ENCODE measurements at regions not wholly inside any gene's neighbourhood (a gene's known extent, or its start where the extent isn't known, plus 50 kb on each side); places are given as distances from the start of the nearest gene placed in this dataset.
"Not testable (repeated sequence)": the region's sequence is repeated elsewhere in the genome, so short reads cannot be mapped to it uniquely, and the experiment has no call there.

GRCh38 chr7:22066522-22066921, 120.8 kb upstream of the CDCA7L start:
- DNase-seq = no peak

DNA sequence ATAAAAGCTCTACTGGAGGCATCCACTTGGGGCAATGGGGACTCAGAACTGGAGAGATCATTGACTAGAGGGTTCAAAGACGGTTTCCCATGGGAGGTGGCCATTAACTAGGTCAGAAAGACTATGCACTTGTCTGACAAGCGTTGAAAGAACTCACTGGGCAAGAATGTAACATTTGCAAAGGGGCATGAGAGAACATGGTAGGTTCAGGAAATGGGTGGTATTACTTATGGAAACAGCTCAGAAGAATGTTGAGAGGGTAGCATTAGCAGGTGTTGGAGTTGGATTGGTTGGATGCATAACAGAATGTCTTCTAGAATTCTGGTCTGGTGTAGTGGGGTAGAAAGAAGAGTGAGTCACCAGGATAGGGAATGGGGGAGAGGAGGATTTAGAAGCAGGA, 119.1 kb upstream of the CDCA7L start:
- no peak for DNase-seq

GRCh38 chr7:22061775-22062174, 116.1 kb upstream of the CDCA7L start:
- DNase-seq = peak; percentile 49

- DNase-seq = no peak
These were observed 115.2 kb upstream of the CDCA7L start for GRCh38 chr7:22060863-22061262.

DNA sequence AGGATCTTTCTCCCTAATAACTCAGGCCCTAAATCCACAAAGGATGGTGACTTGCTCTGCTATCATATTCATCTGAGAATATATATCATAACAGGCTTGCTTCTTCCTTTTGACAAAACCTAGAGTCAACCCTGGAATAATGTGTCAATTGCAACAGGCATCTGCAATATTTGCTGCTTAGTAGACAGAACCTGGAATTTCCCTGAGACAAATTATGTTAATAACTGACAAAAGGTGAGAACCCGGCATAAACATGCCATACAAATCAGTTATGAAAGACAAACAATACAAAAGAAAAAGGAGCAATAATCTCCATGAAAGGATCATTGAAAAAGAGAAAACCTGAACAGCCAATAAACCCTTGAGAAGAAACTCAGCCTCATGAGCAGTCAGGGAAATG, 114.5 kb upstream of the CDCA7L start:
- DNase-seq = no peak

DNA sequence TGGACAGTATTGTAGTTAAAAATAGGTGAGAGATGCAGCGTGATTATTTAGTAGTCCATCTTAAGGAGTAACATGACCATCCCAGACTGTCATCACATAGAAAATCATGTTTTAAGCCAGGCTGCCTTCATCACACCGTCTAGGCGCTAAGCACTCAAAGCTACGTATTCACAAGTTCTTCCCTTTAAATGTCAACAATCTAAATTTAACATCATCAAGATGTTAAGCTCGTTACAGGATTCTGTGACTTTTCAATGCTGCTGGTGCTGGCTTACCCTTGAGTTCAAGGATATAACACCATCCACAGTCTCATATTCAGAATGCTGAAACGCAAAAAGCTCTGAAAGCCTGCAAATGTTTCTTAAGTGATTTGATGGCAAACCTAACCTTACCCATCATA, 109.5 kb upstream of the CDCA7L start:
- DNase-seq = no peak

DNA sequence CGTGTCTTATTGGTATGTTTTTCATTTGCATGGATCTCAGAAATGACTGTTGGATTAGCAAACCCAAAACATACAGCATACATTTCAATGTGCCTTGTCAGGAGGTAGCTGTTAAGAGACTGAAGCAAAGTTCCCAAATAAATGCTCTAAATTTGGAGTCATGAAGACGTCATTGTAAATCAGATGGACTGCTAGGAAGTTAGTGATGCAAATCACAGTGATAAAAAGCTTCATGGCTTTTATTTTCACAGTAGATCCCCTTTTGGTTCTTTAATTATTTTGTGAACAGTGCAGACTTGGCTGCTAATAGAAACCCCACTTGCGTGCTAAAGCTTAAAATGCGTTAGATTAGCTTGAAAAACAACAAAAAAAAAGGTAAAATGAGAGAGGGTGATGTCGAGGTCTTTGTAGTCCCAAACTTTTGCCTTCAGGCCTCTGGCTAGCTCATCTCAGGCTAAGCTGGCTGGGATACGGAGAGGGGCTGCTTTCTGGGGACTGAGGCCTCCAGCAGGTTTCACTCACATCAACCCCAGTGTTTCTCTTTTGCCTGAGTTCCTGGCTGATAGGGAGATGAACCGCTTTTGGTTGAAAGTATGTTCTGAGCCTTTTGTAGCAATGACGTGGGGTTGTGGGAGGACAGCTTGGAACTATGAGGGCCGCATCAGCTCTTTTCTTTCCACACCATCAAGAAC, 107.1 kb upstream of the CDCA7L start:
- DNase-seq = no peak

DNA sequence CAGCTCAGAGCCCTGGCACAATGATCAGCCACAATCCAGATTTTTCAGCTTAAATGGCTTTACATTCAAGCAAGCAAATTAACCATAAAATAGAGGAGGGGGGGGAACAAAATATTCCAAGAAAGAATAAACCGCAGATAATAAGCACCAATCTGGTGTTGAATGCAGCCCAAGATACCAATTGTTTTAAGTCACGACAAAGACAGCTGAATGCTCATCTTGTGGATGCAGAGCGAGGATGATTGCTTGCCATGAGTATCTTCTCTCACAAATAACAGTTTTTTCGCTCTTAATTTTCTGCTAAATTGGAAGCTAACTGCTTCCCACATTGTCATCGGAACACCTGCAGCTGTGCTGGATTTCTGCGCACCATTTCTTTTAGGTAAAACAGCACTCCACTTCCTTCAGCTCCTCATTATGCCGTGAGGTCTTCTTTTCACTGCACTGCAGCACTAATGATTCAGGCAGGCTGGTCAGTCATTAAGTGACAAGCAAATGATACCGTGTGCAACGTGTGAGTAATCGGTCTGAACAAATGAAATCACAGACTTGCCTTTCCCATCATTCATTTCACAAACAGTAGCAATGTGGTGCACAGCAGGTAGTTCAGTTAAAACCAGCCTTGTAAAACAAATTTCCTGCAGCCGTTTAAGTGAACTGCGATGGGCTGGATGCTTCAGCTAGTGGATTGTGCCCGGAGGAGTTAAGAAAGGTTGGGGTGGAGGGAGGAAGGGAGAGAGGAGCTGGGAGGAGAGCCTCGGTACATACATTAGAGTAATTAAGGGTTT, 106.4 kb upstream of the CDCA7L start:
- peak; percentile 78 for DNase-seq

GRCh38 chr7:22049766-22050500, 104.2 kb upstream of the CDCA7L start:
- DNase-seq = no peak

GRCh38 chr7:22043367-22043766, 97.7 kb upstream of the CDCA7L start:
- no peak for DNase-seq

DNA sequence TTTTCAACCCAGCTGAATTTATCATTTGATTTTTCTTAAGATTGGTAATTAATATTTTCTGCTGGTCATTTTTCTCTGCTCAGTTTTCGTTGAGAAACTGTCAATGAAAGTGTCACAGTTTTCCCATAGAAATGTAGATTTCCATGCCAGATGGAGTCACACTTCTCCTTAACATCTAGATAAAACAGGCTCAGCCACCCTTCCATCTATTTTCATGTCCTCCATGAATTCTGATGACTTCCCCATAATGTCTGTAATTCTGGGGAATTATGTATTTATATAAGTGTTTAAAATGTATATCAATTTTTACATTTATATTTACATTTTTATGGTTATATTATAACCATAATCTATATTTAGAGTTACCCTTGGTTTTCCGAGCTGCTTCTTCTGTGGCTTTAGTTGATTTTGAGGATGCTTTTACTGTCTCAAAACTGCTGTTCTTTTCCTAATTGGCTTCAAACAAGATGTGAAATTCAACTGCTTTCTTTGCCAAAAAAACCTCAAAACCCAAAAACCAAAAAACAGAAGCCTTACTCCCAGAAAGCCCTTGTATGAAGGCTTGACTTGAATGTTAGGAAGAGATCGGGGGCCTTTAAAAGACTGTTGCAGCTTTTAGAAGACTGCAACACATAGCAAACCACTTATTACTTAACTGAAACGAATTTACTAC, 95.4 kb upstream of the CDCA7L start:
- no peak for DNase-seq

DNA sequence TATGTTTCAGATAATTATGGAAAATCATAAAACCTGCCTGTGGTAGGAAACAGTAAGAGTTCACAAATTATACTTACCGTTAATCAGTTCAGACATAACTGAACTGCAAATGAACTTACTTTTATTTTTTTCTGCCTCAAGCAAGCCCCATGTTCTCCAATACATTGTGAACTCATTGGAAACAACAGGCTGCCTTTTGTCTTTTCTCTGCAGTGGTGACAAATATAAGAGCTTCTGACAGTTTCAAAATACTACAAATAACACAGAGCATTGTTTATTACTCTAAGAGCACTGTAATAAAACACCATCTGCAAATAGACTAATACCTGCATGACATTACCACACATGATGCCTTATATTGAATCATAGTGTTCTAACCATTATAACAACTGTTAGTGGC, 94.0 kb upstream of the CDCA7L start:
- DNase-seq = peak; percentile 39

DNA sequence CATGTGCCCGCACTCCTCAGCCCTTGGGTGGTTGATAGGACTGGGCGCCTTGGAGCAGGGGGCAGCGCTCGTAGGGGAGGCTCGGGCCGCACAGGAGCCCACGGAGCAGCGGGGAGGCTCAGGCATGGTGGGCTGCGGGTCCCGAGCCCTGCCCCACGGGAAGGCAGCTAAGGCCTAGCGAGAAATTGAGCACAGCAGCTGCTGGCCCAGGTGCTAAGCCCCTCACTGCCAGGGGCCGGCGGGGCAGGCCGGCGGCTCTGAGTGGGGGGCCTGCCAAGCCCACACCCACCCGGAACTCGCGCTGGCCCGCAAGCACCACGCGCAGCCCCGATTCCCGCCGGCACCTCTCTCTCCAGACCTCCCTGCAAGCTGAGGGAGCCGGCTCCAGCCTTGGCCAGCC, 86.7 kb upstream of the CDCA7L start:
- DNase-seq = not testable (repeated sequence)

DNA sequence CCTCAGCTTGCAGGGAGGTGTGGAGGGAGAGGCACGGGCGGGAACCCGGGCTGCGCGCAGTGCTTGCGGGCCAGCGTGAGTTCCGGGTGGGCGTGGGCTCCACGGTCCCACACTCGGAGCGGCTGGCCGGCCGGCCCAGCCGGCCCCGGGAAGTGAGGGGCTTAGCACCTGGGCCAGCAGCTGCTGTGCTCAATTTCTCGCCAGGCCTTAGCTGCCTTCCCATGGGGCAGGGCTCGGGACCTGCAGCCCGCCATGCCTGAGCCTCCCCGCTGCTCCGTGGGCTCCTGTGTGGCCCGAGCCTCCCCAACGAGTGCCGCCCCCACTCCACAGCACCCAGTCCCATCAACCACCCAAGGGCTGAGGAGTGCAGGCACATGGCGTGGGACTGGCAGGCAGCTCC, 83.0 kb upstream of the CDCA7L start:
- DNase-seq = not testable (repeated sequence)

GRCh38 chr7:22027475-22027874, 81.8 kb upstream of the CDCA7L start:
- no peak for DNase-seq

GRCh38 chr7:22025983-22026382, 80.3 kb upstream of the CDCA7L start:
- DNase-seq = no peak

DNA sequence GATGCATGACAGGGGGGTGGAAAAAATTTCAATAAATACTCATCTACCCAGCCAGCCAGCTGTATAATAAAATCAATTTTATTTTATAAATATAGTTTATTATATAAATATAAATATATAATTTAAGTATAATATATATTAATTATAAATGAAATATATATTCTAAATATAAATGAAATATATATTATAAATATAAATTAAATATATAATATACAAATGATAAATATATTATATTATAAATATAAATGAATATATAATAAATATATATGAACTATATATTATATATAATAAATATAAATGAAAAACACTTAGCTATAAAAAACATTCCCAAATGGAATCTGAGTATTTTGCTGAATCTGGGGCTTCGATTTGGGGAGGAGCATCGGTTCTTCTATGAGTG, 79.4 kb upstream of the CDCA7L start:
- DNase-seq = no peak

DNA sequence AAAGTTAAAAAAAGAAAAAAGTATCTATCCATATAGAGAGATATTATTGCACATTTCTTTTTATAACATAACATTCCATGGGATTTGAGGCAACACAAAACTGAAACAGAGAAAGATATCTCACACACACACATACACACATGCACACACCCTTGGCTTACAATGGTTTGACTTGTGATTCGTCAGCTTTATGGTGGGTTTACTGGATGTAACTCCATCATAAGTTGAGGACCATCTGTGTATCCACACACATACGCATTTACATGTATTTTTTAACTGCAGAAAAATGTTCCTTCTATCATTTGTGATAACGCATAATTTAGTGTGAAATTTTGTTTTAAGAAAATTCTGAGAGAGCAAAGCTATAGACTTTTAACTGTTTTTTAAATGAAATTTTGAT, 74.2 kb upstream of the CDCA7L start:
- no peak for DNase-seq

DNA sequence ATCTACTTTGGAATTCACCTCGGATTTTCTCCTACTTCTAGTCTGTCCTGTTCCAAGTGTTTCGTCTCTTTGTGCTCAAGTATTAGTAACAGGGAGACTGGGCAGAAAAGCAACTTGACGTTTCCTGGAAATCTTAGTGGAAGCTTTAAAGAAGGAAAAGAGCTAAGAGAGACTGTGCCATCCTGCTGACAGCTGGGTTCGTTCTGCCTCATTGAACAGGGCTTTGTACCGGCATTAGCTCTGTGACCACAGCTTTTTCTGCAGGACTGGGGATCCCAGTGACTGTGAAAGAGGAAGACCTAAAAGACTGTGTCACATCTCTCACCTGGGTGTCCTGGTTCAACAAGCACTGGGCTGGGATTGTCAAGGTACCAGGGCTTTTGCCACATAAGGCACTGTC, 70.8 kb upstream of the CDCA7L start:
- DNase-seq = peak; percentile 70

- no peak for DNase-seq
These were observed 68.0 kb upstream of the CDCA7L start for GRCh38 chr7:22013711-22014110.

DNA sequence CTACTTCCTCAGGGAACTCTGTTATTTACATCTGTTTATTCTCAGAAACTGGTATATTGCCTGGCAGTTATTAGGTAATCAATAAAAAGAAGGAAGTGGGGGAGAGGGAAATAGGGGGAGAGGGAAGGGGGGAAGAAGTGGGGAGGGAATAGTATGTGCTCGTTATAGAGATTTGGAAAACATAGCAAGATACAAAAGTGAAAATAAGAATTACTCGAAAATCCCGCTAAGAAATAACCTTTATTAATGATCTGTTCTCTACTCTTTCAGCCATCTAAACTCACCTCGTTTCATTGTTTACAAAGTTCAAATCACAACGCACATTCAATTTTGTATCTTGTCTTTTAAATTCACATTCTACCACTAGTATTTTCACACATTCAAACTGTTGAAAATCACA, 63.0 kb upstream of the CDCA7L start:
- DNase-seq = no peak

- no peak for DNase-seq
These were observed 62.4 kb upstream of the CDCA7L start for GRCh38 chr7:22008087-22008486.

GRCh38 chr7:22005151-22005550, 59.5 kb upstream of the CDCA7L start:
- no peak for DNase-seq

All from eye (tissue), 1 donor.